GM21528 (cell line): ENCODE measurements at regions not wholly inside any gene's neighbourhood (a gene's known extent, or its start where the extent isn't known, plus 50 kb on each side); places are given as distances from the start of the nearest gene placed in this dataset.

Source experiments
- ATAC-seq: cut with Tn5 transposase; IDR thresholded peaks from one replicate; pipeline ENCODE4 v1.9.1; 2021; ENCODE audit warnings: mild to moderate bottlenecking, moderate library complexity; ENCODE audit not compliant: unreplicated experiment, low FRiP score

GRCh38 chr20:6626805-6627204 is 140.7 kb upstream of the BMP2 start:
- no peak for ATAC-seq

DNA sequence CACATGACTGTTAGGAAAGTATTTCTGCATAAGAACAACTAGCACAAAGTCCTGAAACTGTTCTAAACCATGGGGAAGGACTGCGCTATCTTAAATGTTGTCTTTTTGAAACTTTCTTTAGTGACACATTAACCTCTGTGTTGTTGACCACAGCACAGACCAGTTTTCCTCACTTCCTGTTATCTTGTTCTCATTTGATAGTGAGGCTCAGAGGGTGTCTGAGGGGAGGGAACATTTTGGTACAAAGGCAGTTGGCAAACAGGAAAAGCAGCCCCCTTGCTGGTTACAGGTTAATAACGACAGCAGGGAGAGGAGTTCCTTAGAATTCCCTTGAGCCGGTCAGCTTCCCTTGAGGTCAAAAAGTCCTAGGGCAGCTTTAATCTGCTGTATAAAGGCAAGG is 143.5 kb upstream of the BMP2 start:
- peak; percentile 99 for ATAC-seq

DNA sequence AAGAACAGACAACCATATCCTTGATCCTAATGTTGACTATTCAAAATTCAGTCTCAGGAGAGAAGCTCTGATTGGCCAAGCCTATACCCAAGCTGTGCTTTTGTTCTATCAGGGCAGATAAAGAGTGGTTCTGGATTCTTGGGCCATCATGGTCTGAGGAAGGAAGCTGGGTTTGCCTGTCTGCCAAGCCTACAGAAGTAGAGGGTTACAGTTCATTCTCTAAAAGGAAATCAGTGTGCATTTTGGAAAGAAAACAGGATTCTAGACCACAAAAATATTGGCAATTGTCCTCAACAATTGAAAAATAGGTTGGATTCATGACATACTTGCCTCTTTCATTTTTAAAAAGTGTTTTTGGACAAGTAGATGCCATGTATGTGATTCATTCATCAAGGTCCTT is 145.4 kb upstream of the BMP2 start:
- no peak for ATAC-seq

DNA sequence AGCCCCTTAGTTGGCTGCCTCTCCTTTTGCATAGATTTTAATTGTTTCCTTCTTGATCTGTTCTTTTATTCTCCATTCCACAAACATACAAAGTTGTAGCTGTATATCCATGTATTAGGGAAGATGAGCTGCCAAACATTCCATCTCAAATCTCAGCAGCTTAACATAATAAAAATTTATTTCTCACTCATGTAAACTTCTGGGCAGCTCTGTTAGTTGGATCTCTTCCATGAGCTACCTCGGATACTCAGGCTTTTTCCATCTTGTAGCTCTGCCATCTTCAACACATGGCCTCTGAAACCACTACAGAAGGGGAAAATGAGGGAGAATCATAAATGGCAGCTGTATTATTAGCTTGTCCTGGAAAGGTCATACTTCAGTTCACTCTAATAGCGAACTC is 149.4 kb upstream of the BMP2 start:
- no peak for ATAC-seq

GRCh38 chr20:6616421-6616820 is 151.1 kb upstream of the BMP2 start:
- no peak for ATAC-seq

DNA sequence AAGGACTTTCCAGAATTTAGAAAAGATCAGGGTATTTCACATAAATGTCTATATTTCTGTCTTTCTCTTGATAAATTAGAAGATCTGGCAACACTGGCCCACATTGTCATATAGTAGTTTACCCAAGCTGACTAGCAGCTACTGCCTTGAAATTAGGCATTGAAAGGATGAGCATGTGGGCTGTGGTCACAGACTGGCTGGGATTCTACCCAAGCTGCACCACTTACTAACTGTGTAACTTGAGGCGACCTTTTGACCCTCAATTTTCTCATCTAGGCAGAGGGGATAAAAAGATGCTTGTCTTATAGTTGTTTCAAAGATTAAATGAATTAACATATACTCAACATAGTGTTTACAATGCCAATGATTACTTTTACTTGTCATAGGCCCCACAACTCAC is 152.7 kb upstream of the BMP2 start:
- no peak for ATAC-seq

DNA sequence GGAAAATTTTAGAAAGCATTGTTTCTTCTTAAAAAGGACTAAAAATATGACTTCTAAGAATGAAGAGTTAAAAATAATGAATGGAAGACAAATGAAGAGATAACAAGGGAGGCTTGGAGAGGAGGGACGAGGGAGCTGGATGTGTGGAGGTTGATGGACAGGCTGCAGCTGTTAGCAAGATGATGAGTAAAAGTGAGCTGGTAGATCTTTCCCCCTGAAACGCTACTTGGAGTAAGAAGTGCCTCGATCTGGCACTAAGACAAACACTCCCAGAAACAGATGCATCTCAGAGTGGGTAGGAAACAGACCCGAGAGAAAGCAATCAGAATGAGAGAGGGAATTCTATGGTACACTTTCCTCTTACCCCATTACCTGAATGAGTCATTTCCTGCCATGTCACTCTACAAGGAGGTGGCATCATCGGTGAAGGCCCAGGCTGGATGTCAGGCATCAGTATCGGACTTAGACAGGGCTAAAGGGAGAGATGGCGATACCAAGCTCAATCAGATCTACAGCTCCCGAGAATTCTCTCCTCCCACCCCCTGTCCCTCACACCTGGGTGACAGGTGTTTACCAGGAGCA is 154.1 kb upstream of the BMP2 start:
- no peak for ATAC-seq

DNA sequence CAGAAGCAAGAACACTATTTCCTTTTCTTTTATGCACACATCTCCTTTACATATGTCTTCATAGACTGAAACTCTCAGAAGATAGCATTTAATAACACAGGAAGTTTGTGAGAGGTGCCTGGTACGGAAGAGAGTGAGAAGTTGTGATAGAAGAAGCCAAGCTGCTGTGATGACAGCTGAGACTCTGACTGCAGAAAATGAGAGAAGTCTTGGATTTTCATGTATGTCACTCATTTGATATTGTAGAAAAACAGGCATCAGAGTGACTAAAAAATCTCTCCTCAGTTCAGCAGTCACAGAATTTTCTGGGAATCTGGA is 154.9 kb upstream of the BMP2 start:
- ATAC-seq, result no peak

- ATAC-seq, result no peak
These were observed 155.4 kb upstream of the BMP2 start for GRCh38 chr20:6611911-6612605.

GRCh38 chr20:6606651-6607050 is 160.8 kb upstream of the BMP2 start:
- no peak for ATAC-seq

DNA sequence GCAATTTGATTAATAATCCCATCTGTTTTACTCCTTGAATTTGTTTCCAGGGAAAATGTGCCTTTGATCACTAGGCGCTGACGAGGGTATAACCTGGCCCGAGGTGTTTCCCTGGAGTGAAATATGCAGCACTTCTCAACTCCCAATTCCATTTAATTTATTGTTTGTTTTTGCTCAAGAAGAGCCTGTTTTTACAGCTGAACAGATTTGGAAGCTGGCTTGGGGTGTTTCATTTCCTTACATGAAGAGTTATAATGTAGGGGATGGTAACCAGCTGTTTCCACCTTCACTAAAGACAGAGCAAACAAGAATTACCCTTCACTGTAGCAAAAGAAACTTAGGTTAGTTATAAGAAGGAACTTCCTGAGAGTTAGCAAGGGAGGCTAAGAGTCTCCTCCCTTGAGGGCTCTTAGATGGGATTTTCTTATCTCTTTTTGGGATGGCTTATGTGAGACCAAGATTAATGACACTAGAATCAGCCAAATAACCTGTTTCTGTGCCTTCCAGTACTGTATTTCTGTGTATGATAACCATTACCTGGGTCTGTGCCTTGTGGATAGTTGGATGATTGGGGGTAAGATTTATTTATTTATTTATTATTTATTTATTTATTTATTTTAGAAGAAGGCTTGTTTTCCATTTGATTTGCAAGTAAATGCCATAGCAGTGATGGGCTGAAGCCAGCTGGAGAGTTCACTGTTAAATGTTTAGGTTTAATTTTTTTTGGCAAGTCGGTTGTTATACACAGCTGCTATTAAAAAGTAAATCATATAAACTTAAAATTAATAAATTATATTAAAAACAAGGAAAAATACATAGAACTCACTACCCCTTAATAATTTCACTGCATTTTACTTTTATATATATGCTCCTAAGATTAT is 162.2 kb upstream of the BMP2 start:
- no peak for ATAC-seq

DNA sequence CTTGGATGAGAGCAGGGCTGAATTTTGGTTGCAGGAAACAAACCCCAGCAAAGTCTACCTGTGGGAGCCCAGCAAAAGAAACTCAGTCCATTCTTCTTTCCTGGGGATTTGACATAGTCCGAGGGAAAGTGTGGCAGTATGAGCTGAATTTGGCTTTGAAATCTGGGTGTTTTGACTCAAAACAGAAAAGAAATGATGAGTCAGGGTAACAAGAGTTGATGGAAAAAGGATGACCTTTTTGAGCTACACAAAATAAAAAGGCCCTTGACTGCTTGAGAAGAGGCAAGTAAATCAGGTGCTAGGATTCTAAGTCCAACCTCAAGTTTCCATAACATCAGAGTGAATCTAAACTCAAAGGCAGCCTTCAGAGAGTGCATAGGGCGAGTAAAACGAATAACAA is 163.3 kb upstream of the BMP2 start:
- no peak for ATAC-seq

- no peak for ATAC-seq
These were observed 167.4 kb upstream of the BMP2 start for GRCh38 chr20:6599876-6600735.

DNA sequence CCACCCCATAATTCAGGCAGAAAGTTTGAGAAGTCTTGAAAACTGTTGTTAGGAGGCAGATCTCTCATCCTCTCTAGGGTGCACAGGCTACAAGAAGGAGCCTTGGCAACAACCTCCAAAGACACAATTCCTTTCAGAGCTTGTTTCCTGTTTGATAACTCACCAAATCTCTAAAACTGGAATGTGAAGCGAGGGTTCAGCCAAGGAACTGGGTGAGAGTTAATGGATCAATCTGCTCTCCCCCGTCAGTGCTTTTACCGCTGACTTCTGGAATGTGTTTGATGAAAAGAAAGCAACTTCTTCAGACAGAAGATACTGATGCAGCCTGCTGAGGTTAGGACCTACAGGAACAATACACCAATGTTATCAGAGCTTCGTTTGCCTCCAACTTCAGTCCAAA is 171.8 kb upstream of the BMP2 start:
- no peak for ATAC-seq

DNA sequence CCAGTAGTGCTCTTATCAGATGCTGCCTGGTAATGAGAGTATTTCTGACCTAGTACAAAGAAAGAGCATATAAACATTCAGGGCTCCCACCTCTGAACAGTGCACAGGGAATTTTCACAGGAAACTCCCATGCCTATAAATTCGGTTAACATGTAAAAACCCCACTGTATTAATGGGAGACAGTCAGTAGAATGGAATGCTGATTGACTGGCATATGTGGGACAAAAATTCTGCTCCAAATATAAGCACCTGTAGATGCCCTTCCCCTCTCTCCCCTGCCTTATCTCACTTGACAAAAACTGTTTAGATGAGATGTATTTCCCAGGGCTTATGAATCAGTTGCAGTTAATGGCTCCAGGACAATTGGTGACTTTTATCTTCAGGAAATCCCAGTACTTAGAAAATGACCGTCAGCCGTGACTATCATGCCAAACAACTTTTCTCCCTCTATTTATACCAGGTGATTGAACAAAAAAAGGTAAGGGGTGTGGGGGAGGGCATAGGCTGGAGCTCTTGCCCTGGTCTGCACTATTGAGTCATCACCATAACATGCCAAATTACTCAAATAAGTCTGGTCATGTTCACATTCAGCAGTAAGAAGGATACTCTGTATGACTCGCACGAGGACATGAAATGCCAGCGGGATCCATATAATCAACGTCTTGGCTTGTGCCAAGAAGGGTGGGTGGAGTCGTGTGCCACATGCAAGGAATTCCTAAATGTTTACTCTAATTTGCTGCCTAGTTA is 176.4 kb upstream of the BMP2 start:
- no peak for ATAC-seq

DNA sequence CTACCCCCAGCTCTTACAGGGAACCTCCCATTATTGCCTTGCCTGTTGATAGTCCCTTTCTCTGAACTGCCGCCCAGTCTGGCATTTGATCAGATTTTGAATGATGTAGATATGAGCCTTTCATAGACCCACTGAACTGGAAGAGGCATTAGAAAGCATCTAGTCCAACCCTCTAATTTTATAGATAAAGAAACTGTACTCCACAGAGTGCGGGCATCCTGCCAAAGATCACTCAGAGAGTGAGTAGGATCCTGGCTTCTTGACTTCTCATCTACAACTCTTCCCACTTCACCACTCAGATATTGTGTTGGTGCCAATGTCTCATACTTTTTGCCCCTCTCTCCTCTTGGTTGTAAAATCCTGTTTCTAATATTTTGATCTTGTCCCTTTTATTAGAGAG is 179.2 kb upstream of the BMP2 start:
- ATAC-seq, result no peak

- no peak for ATAC-seq
These were observed 184.2 kb upstream of the BMP2 start for GRCh38 chr20:6583134-6583738.

- ATAC-seq, result no peak
These were observed 185.0 kb upstream of the BMP2 start for GRCh38 chr20:6582449-6582848.

DNA sequence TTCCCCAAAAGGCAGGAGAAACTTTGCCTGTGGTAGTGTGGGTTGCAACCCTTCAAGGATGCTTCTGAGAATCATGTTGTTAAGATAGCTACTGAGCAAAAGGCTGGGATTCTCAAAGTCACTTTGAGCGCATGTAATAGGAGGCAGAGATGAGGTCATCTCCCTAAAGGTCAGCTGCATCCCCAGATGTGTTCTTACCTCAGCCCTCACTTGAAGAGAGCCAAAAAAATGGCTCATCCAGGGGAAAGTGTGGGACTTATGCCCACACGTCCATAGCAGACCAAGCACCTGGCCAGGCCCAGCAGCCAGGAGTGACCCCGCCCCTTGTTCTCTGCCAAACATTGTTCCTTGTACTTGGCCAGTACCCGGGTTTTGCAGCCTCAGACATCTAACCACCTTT is 187.0 kb upstream of the BMP2 start:
- ATAC-seq, result no peak

DNA sequence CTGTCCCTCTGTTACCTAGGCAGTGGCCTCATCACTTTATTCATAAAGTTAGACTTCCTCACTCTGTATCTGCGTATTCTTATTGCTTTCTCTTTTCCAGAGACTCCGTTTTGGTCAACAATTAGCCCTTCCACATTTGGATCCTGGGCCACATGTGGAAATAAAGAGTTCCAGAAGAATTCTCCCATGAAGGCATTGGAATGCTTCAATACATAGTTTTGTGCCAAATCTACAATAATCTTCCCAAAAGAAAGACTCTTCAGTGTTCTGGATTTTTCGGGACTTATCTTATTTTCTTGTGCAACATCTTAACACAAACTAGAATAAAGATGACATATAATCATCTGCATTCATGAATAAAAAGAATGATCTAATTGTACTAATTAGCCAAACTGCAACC is 187.7 kb upstream of the BMP2 start:
- ATAC-seq, result no peak
